Epithelial cell of proximal tubule (primary cell): ENCODE measurements at regions not wholly inside any gene's neighbourhood (a gene's known extent, or its start where the extent isn't known, plus 50 kb on each side); places are given as distances from the start of the nearest gene placed in this dataset.

Experiments
- DNase-seq: peaks from one replicate; pipeline ENCODE4 v3.0.0-alpha.2; 2011; ENCODE audit warnings: low read depth
- H3K4me3 ChIP-seq: 2 replicates; pipeline ENCODE4 v1.5.1; 2011; ENCODE audit warnings: low read depth, mild to moderate bottlenecking, low read length
- CTCF ChIP-seq: conservative IDR thresholded peaks from 2 replicates; pipeline ENCODE4 v1.5.1; 2012; ENCODE audit warnings: low read depth, mild to moderate bottlenecking, low read length

- DNase-seq: no peak
- H3K4me3 ChIP-seq: no peak overlapping the region
- TF ChIP-seq CTCF: no peak
These were observed 157.6 kb upstream of the OBI1 start for GRCh38 chr13:78816592-78816991.

GRCh38 chr13:78816154-78816553, 157.2 kb upstream of the OBI1 start:
- no peak for DNase-seq
- no peak overlapping the region for H3K4me3 ChIP-seq
- no peak for TF ChIP-seq CTCF

- H3K4me3 ChIP-seq: no peak overlapping the region
- DNase-seq: no peak
- TF ChIP-seq CTCF: peak; percentile 47
These were observed 147.5 kb upstream of the OBI1 start for GRCh38 chr13:78806457-78806856.

- no peak overlapping the region for H3K4me3 ChIP-seq
- no peak for TF ChIP-seq CTCF
- no peak for DNase-seq
These were observed 144.0 kb upstream of the OBI1 start for GRCh38 chr13:78802912-78803311.

- no peak overlapping the region for H3K4me3 ChIP-seq
- no peak for DNase-seq
These were observed 128.2 kb upstream of the OBI1 start for GRCh38 chr13:78787190-78787589.

GRCh38 chr13:78786459-78786858, 127.5 kb upstream of the OBI1 start:
- DNase-seq: no peak
- TF ChIP-seq CTCF: no peak
- no peak overlapping the region for H3K4me3 ChIP-seq

More at GRCh38 chr13:78787190-78787589, 128.2 kb upstream of the OBI1 start:
- no peak for TF ChIP-seq CTCF

- no peak for DNase-seq
- TF ChIP-seq CTCF: no peak
- H3K4me3 ChIP-seq: no peak overlapping the region
These were observed 126.8 kb upstream of the OBI1 start for GRCh38 chr13:78785764-78786163.
